K562 (cell line): ENCODE measurements at regions not wholly inside any gene's neighbourhood (a gene's known extent, or its start where the extent isn't known, plus 50 kb on each side); places are given as distances from the start of the nearest gene placed in this dataset.

Experiments
- ATAC-seq: fragments of 200-7000 bp; cut with Tn5 transposase; 3 replicates; pipeline ENCODE4 v1.9.1; 2020; ENCODE audit warnings: moderate library complexity
- BruUV-seq: library from RNA; stranded (reverse); fragments of 400-500 nt; replicated peaks from 2 replicates; lab custom pipeline; 2021; lab: Mats Ljungman, UMichigan
- CTCF ChIA-PET: fragments of 300-600 bp; formaldehyde crosslinking; extraction: SDS; loops from one replicate; lab custom pipeline; 2021; ENCODE audit warnings: low intra/inter-chr PET ratio; lab: Yijun Ruan, JAX
- POLR2A ChIA-PET: fragments of 300-600, 350-650 bp; sonication (Branson Sonifier 250); formaldehyde crosslinking; extraction: SDS; loops from one replicate; lab custom pipeline; 2021; ENCODE audit warnings: antibody characterized with exemption, inconsistent platforms; lab: Yijun Ruan, JAX
- DNase-seq, 4 experiments: peaks; one replicate each; pipeline versions ENCODE4 v3.0.0 to v3.0.0-alpha.2; 2011 to 2018; ENCODE audit warnings: low spot score in 3 of 4, mixed read lengths in 3 of 4; ENCODE audit errors: extremely low read depth in 1 of 4
- FAIRE-seq: peaks from 2 replicates; lab custom pipeline; 2011; peaks lifted over from hg19 to GRCh38; lab: Jason Lieb, UNC
- H2AFZ ChIP-seq: 2 replicates; pipeline ENCODE4 v1.6.0; 2011; ENCODE audit warnings: low read depth, low read length, control low read depth, inconsistent platforms
- H3K27ac ChIP-seq: fragments of 200-600 bp; 3 replicates; pipeline ENCODE4 v1.8.0; 2011; ENCODE audit warnings: low read depth, mild to moderate bottlenecking, control low read depth, inconsistent platforms, low read length, moderate library complexity, mixed read lengths; ENCODE audit errors: extremely low read depth
- H3K27me3 ChIP-seq, 2 experiments: fragments of 300-600 bp in 1 of 2; 2 replicates in 1 of 2; 3 replicates in 1 of 2; pipeline versions ENCODE4 v1.6.0 to v1.8.0; 2011; ENCODE audit warnings: inconsistent platforms in 2 of 2, low read length in 2 of 2, mild to moderate bottlenecking in 1 of 2, mixed read lengths in 1 of 2, moderate library complexity in 1 of 2; ENCODE audit not compliant: control insufficient read depth in 2 of 2, insufficient read depth in 2 of 2
- H3K36me3 ChIP-seq: fragments of 300-600 bp; 3 replicates; pipeline ENCODE4 v1.8.0; 2011; ENCODE audit warnings: mild to moderate bottlenecking, low read length, inconsistent platforms; ENCODE audit not compliant: control insufficient read depth, insufficient read depth
- H3K4me1 ChIP-seq, 2 experiments: fragments of 200-600 bp in 1 of 2; replicated peaks in 1 of 2; 2 replicates in 1 of 2; 3 replicates in 1 of 2; pipeline versions ENCODE4 v1.5.1 to v1.8.0; 2011; ENCODE audit warnings: inconsistent platforms in 2 of 2, low read length in 2 of 2, mild to moderate bottlenecking in 1 of 2, mixed read lengths in 1 of 2, moderate library complexity in 1 of 2; ENCODE audit not compliant: control insufficient read depth in 2 of 2, insufficient read depth in 2 of 2
- H3K4me2 ChIP-seq: 2 replicates; pipeline ENCODE4 v1.6.1; 2011; ENCODE audit warnings: low read length, control low read depth, inconsistent platforms, mixed read lengths; ENCODE audit not compliant: insufficient read depth
- H3K4me3 ChIP-seq: fragments of 200-600 bp; sonication (generic), shearing (Covaris generic); 2 replicates; pipeline ENCODE4 v1.5.1; 2016; ENCODE audit warnings: control low read depth, inconsistent platforms
- H3K79me2 ChIP-seq: fragments of 200-600 bp; 3 replicates; pipeline ENCODE4 v1.8.0; 2011; ENCODE audit warnings: low read length, inconsistent platforms; ENCODE audit not compliant: control insufficient read depth, insufficient read depth
- H3K9ac ChIP-seq, 2 experiments: 2 replicates each; pipeline versions ENCODE4 v1.6.0 to v1.6.1; 2011; ENCODE audit warnings: low read depth in 2 of 2, low read length in 2 of 2, control low read depth in 1 of 2, inconsistent platforms in 1 of 2, mild to moderate bottlenecking in 1 of 2, mixed read lengths in 1 of 2; ENCODE audit not compliant: insufficient read depth in 1 of 2
- H3K9me1 ChIP-seq: one replicate; pipeline ENCODE4 v1.6.0; 2011; ENCODE audit warnings: inconsistent platforms, mild to moderate bottlenecking, low read length, moderate library complexity; ENCODE audit not compliant: control insufficient read depth, insufficient read depth
- H3K9me3 ChIP-seq: replicated peaks from 2 replicates; pipeline ENCODE4 v1.5.1; 2011; ENCODE audit warnings: low read depth, low read length, inconsistent platforms; ENCODE audit not compliant: control insufficient read depth, insufficient read depth
- H4K20me1 ChIP-seq: replicated peaks from 2 replicates; pipeline ENCODE4 v1.6.1; 2011; ENCODE audit warnings: low read length, inconsistent platforms, mixed read lengths; ENCODE audit not compliant: control insufficient read depth, insufficient read depth
- CBFA2T3 ChIP-seq: fragments of 450-650 bp; IDR thresholded peaks from 2 replicates; pipeline ENCODE4 v1.6.1; 2017
- CC2D1A ChIP-seq: fragments of 450-650 bp; IDR thresholded peaks from 2 replicates; pipeline ENCODE4 v1.6.1; 2017; ENCODE audit warnings: mild to moderate bottlenecking
- CEBPG ChIP-seq, 3 experiments: fragments of 200-800 bp in 1 of 3; sonication (Bioruptor generic) in 1 of 3; sonication (generic) in 1 of 3; formaldehyde crosslinking in 1 of 3; IDR thresholded peaks in 2 of 3; conservative IDR thresholded peaks in 1 of 3; 2 replicates each; pipeline versions ENCODE4 v1.6.1 to v1.8.0; 2016 to 2022; ENCODE audit warnings: missing compliant biosample characterization in 2 of 3, missing genetic modification characterization in 2 of 3, mild to moderate bottlenecking in 1 of 3, missing genetic modification reagents in 1 of 3
- CREB3 ChIP-seq: fragments of 450-650 bp; conservative IDR thresholded peaks from 2 replicates; pipeline ENCODE4 v1.6.1; 2016; ENCODE audit warnings: missing genetic modification characterization, low read depth, mild to moderate bottlenecking, missing compliant biosample characterization, moderate library complexity
- CREBBP ChIP-seq: IDR thresholded peaks from one replicate; pipeline ENCODE4 v1.6.1; 2012; ENCODE audit warnings: low read depth, mild to moderate bottlenecking, control low read depth, inconsistent platforms, low read length
- CXXC5 ChIP-seq: fragments of 250-450 bp; sonication (Bioruptor Pico); IDR thresholded peaks from 2 replicates; pipeline ENCODE4 v1.8.0; 2022; ENCODE audit warnings: inconsistent platforms, mild to moderate bottlenecking, moderate library complexity
- ELF4 ChIP-seq: fragments of 450-650 bp; formaldehyde crosslinking; IDR thresholded peaks from 2 replicates; pipeline ENCODE4 v1.4.0; 2022; ENCODE audit warnings: missing genetic modification characterization
- GTF2E2 ChIP-seq: fragments of 200-800 bp; sonication (Bioruptor generic); IDR thresholded peaks from 2 replicates; pipeline ENCODE4 v1.6.1; 2016; ENCODE audit warnings: missing genetic modification characterization, missing compliant biosample characterization
- KDM2B ChIP-seq: fragments of 250-450 bp; sonication (Bioruptor Pico); IDR thresholded peaks from 2 replicates; pipeline ENCODE4 v1.8.0; 2021; ENCODE audit warnings: mild to moderate bottlenecking, moderate library complexity
- MED1 ChIP-seq: sonication (generic); formaldehyde crosslinking; IDR thresholded peaks from 2 replicates; pipeline ENCODE4 v1.8.1; 2023; ENCODE audit warnings: missing genetic modification reagents, borderline replicate concordance
- NCOR1 ChIP-seq: fragments of 450-650 bp; IDR thresholded peaks from 2 replicates; pipeline ENCODE4 v1.6.1; 2016; ENCODE audit warnings: mild to moderate bottlenecking, moderate library complexity
- NFYB ChIP-seq: IDR thresholded peaks from 2 replicates; pipeline ENCODE4 v1.6.1; 2011; ENCODE audit warnings: mild to moderate bottlenecking, moderate library complexity; ENCODE audit not compliant: insufficient read length; ENCODE audit errors: extremely low read depth
- RAD21 ChIP-seq, 2 experiments: fragments of 250-450 bp in 1 of 2; fragments of 450-650 bp in 1 of 2; sonication (Bioruptor Pico) in 1 of 2; formaldehyde crosslinking in 1 of 2; IDR thresholded peaks in 1 of 2; conservative IDR thresholded peaks in 1 of 2; 2 replicates each; pipeline versions ENCODE4 v1.4.0 to v1.8.0; 2020 to 2022; ENCODE audit warnings: mild to moderate bottlenecking in 2 of 2, moderate library complexity in 1 of 2
- RHOXF2B ChIP-seq: fragments of 250-450 bp; sonication (Bioruptor Pico); conservative IDR thresholded peaks from 2 replicates; pipeline ENCODE4 v1.5.1; 2021
- TAF9B ChIP-seq: fragments of 450-650 bp; IDR thresholded peaks from 2 replicates; pipeline ENCODE4 v1.6.1; 2018; ENCODE audit warnings: mild to moderate bottlenecking; ENCODE audit not compliant: partially characterized antibody
- XRCC5 ChIP-seq: fragments of 200-400 bp; formaldehyde crosslinking; IDR thresholded peaks from 2 replicates; pipeline ENCODE4 v1.6.1; 2017; ENCODE audit warnings: low read depth, mild to moderate bottlenecking, low read length
- ZBTB8A ChIP-seq: fragments of 450-650 bp; IDR thresholded peaks from 2 replicates; pipeline ENCODE4 v1.6.1; 2018; ENCODE audit warnings: mild to moderate bottlenecking, moderate library complexity; ENCODE audit not compliant: partially characterized antibody
- ZFP36 ChIP-seq: fragments of 150-350 bp; IDR thresholded peaks from 2 replicates; pipeline ENCODE4 v1.6.1; 2018; ENCODE audit warnings: low read length, low read depth; ENCODE audit not compliant: partially characterized antibody
- ZNF511 ChIP-seq: sonication (generic); formaldehyde crosslinking; IDR thresholded peaks from 2 replicates; pipeline ENCODE4 v1.8.0; 2022; ENCODE audit warnings: mild to moderate bottlenecking, missing genetic modification reagents
- WGBS: fragments of 100-300 bp; shearing (Covaris generic); methylation state at CpG from one replicate; pipeline ENCODE4 v1.1.6; 2016; ENCODE audit warnings: low coverage, mixed read lengths; ENCODE audit not compliant: insufficient coverage; ENCODE audit errors: missing lambda C conversion rate; 5-methylcytosine and 5-hydroxymethylcytosine counted together
- in situ Hi-C: fragments of 300-500 bp; cut with MboI; formaldehyde crosslinking; loops from 4 replicates; pipeline ENCODE4 v1.15.0; 2018; ENCODE audit warnings: inconsistent platforms, mixed read lengths
- intact Hi-C: fragments of 100-400 bp; cut with micrococcal nuclease; formaldehyde crosslinking; loops from 2 replicates; pipeline ENCODE4 v1.14.2; 2022

GRCh38 chr1:5485436-5485835, 506.8 kb downstream of the NPHP4 start:
- DNase-seq: no peak
- peaks cover under 1 to 22% of the 10 kb centered on the region in 2 experiments; a peak in 2 of 5 replicates for H3K27me3 ChIP-seq
- no peak overlapping the region for H3K4me2 ChIP-seq
- no peak overlapping the region for H3K4me3 ChIP-seq
- H3K36me3 ChIP-seq: no peaks in the 10 kb centered on the region
- no peaks in the 10 kb centered on the region for H3K79me2 ChIP-seq
- no peaks in the 10 kb centered on the region for H3K4me1 ChIP-seq
- no peak for ATAC-seq
- BruUV-seq: no TSS peak
- intact Hi-C loops: no loop called here
- in situ Hi-C loops: no loop called here
- H4K20me1 ChIP-seq: peaks cover 7% of the 10 kb centered on the region; the same call in 1 of the 2 replicates
- H3K27ac ChIP-seq: no peak overlapping the region
- CTCF ChIA-PET: no interaction called here
- POLR2A ChIA-PET: no interaction called here
- no peaks in the 10 kb centered on the region for H3K9me1 ChIP-seq
- no peak for FAIRE-seq
- H2AFZ ChIP-seq: no peak overlapping the region
- no peak for TF ChIP-seq CREB3 (tag)
- no peak for TF ChIP-seq MED1 (CRISPR knock-in tag)
- TF ChIP-seq ELF4 (CRISPR knock-in tag): no peak
- no peak for TF ChIP-seq CREBBP
- no peak for TF ChIP-seq GTF2E2 (tag)
- TF ChIP-seq ZNF511: no peak
- TF ChIP-seq XRCC5: no peak
- TF ChIP-seq TAF9B: no peak
- no peak for TF ChIP-seq ZFP36
- TF ChIP-seq KDM2B (CRISPR knock-in tag): no peak
- no peak for TF ChIP-seq CEBPG (CRISPR knock-in tag; IDR thresholded peaks at IDR 0.05)
- no peak for TF ChIP-seq CEBPG (tag; conservative IDR thresholded peaks at IDR 0.05 in 1 of 2, IDR thresholded peaks at IDR 0.05 in 1 of 2)
- TF ChIP-seq RAD21 (CRISPR knock-in tag; conservative IDR thresholded peaks at IDR 0.05 in 1 of 2, IDR thresholded peaks at IDR 0.05 in 1 of 2): no peak
- TF ChIP-seq ZBTB8A: no peak
- TF ChIP-seq CXXC5 (CRISPR knock-in tag): no peak
- no peak for TF ChIP-seq RHOXF2B (CRISPR knock-in tag)
- TF ChIP-seq CC2D1A: no peak
- TF ChIP-seq NFYB: no peak
- TF ChIP-seq NCOR1: no peak
- TF ChIP-seq CBFA2T3: no peak
- H3K9ac ChIP-seq: no peak overlapping the region
- WGBS: 0% methylated on average over 2 of the region's 2 CpGs
- H3K9me3 ChIP-seq: no peaks in the 10 kb centered on the region
